ENCODE measurements at regions not wholly inside any gene's neighbourhood (a gene's known extent, or its start where the extent isn't known, plus 50 kb on each side); places are given as distances from the start of the nearest gene placed in this dataset.

DNA sequence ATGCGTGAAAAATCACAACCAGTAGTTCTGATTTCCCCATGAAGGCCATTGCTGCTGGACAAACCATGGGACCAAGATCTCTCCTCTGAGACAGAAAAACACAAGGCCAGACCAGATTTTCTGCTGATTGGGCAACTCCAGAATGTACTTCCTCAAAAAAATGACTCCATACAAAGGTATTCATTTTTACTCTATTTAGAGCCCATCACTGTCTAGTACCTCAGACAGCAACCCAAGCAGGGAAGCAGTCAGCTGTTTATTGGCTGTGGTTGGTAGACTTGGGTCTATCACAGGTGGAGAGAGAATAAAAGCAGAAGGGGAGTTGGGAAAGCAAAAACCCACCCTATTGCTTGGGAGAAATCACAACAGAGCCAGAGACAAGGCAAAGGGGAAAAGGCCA lies 219.9 kb downstream of the PIK3C3 start:
- TF ChIP-seq POLR2AphosphoS5 (IDR thresholded peaks at IDR 0.05; ENCODE audit: low read depth, low read length) (no peak), TAF1 (IDR thresholded peaks at IDR 0.05; ENCODE audit: borderline replicate concordance, low read depth, low read length) (no peak), POLR2A (IDR thresholded peaks at IDR 0.05; ENCODE audit: low read depth, low read length) (no peak)

Data from GM12892 (cell line).